HCT116 (cell line): ENCODE measurements at regions not wholly inside any gene's neighbourhood (a gene's known extent, or its start where the extent isn't known, plus 50 kb on each side); places are given as distances from the start of the nearest gene placed in this dataset.

ENCODE experiments used
- ATAC-seq: fragments of 200-7000 bp; cut with Tn5 transposase; 2 replicates; pipeline ENCODE4 v1.9.1; 2020; ENCODE audit warnings: mild to moderate bottlenecking, moderate library complexity
- BruUV-seq: library from RNA; stranded (reverse); fragments of 400-500 nt; replicated peaks from 2 replicates; lab custom pipeline; 2021; lab: Mats Ljungman, UMichigan
- CTCF ChIA-PET: fragments of 300-600 bp; sonication (Branson Sonifier 250); formaldehyde crosslinking; loops from one replicate; lab custom pipeline; 2021; ENCODE audit warnings: antibody characterized with exemption; lab: Charles Lee
- POLR2A ChIA-PET: fragments of 300-600, 350-600 bp; sonication (Branson Sonifier 250); formaldehyde crosslinking; loops from one replicate; lab custom pipeline; 2021; ENCODE audit warnings: antibody characterized with exemption; lab: Charles Lee
- RAD21 ChIA-PET, 2 experiments: fragments of 300-600 bp; sonication (Branson Sonifier 250); formaldehyde crosslinking; loops; one replicate each; lab custom pipeline; 2023; ENCODE audit warnings: low total read pairs in 2 of 2; ENCODE audit not compliant: uncharacterized antibody in 2 of 2, unreplicated experiment in 2 of 2, low non-redundant PET in 1 of 2; lab: Charles Lee
- DNase-seq: peaks from one replicate; pipeline ENCODE4 v3.0.0-alpha.2; 2010; ENCODE audit warnings: low read depth, low spot score
- H2AFZ ChIP-seq: fragments of 200-600 bp; shearing (Covaris generic), sonication (generic); 2 replicates; pipeline ENCODE4 v1.6.1; 2017; ENCODE audit warnings: low read depth, mixed run types, mixed read lengths, antibody characterized with exemption, low read length; ENCODE audit not compliant: poor library complexity, severe bottlenecking
- H3K27ac ChIP-seq: 2 replicates; pipeline ENCODE4 v1.5.1; 2012; ENCODE audit warnings: low read depth, low read length
- H3K27me3 ChIP-seq: fragments of 200-600 bp; sonication (generic); 2 replicates; pipeline ENCODE4 v1.6.1; 2016; ENCODE audit warnings: mixed run types, low read length, mixed read lengths; ENCODE audit not compliant: insufficient read depth
- H3K36me3 ChIP-seq, 2 experiments: fragments of 200-500 bp in 1 of 2; fragments of 200-600 bp in 1 of 2; sonication (Bioruptor generic) in 1 of 2; sonication (generic) in 1 of 2; 2 replicates each; pipeline versions ENCODE4 v1.5.1 to v1.6.1; 2014 to 2016; ENCODE audit warnings: low read length in 2 of 2, inconsistent platforms in 1 of 2, mixed read lengths in 1 of 2, mixed run types in 1 of 2; ENCODE audit not compliant: insufficient read depth in 2 of 2, control insufficient read depth in 1 of 2
- H3K4me1 ChIP-seq, 2 experiments: fragments of 200-600 bp in 1 of 2; sonication (generic) in 1 of 2; 2 replicates each; pipeline versions ENCODE4 v1.5.1 to v1.6.1; 2012 to 2017; ENCODE audit warnings: low read length in 2 of 2, inconsistent platforms in 1 of 2, mild to moderate bottlenecking in 1 of 2, mixed read lengths in 1 of 2, mixed run types in 1 of 2, moderate library complexity in 1 of 2; ENCODE audit not compliant: insufficient read depth in 2 of 2, control insufficient read depth in 1 of 2
- H3K4me2 ChIP-seq: fragments of 200-600 bp; sonication (generic); 2 replicates; pipeline ENCODE4 v1.6.1; 2017; ENCODE audit warnings: mixed run types, low read length, mixed read lengths
- H3K4me3 ChIP-seq, 2 experiments: fragments of 200-600 bp in 1 of 2; sonication (generic) in 1 of 2; replicated peaks in 1 of 2; 2 replicates each; pipeline ENCODE4 v1.5.1; 2011 to 2016; ENCODE audit warnings: low read length in 2 of 2, control low read depth in 1 of 2, low read depth in 1 of 2, mild to moderate bottlenecking in 1 of 2, mixed read lengths in 1 of 2, mixed run types in 1 of 2
- H3K79me2 ChIP-seq: fragments of 200-600 bp; sonication (generic); 2 replicates; pipeline ENCODE4 v1.6.1; 2017; ENCODE audit warnings: mild to moderate bottlenecking, mixed run types, low read length, moderate library complexity, mixed read lengths; ENCODE audit not compliant: insufficient read depth
- H3K9ac ChIP-seq: fragments of 200-600 bp; sonication (generic); 2 replicates; pipeline ENCODE4 v1.6.1; 2016; ENCODE audit warnings: low read length, mixed read lengths
- H3K9me2 ChIP-seq: fragments of 200-600 bp; sonication (generic), shearing (Covaris generic); 2 replicates; pipeline ENCODE4 v1.6.1; 2017; ENCODE audit warnings: mixed run types, mild to moderate bottlenecking, moderate library complexity; ENCODE audit not compliant: insufficient read depth
- H3K9me3 ChIP-seq, 2 experiments: fragments of 200-500 bp in 1 of 2; fragments of 200-600 bp in 1 of 2; sonication (Bioruptor generic) in 1 of 2; sonication (generic) in 1 of 2; 2 replicates each; pipeline ENCODE4 v1.6.1; 2014 to 2017; ENCODE audit warnings: low read length in 2 of 2, mixed read lengths in 2 of 2, inconsistent platforms in 1 of 2, low read depth in 1 of 2, mild to moderate bottlenecking in 1 of 2, mixed run types in 1 of 2, moderate library complexity in 1 of 2; ENCODE audit not compliant: control insufficient read depth in 1 of 2, insufficient read depth in 1 of 2
- H4K20me1 ChIP-seq: fragments of 200-600 bp; sonication (generic), shearing (Covaris generic); 2 replicates; pipeline ENCODE4 v1.6.1; 2017; ENCODE audit warnings: mixed run types, mild to moderate bottlenecking, moderate library complexity; ENCODE audit not compliant: insufficient read depth
- ATF3 ChIP-seq: IDR thresholded peaks from 2 replicates; pipeline ENCODE4 v1.6.1; 2012
- CEBPB ChIP-seq: IDR thresholded peaks from 2 replicates; pipeline ENCODE4 v1.6.1; 2012; ENCODE audit warnings: low read depth
- CTCF ChIP-seq, 3 experiments: fragments of 200-600 bp in 1 of 3; sonication (generic) in 1 of 3; IDR thresholded peaks in 2 of 3; conservative IDR thresholded peaks in 1 of 3; 2 replicates each; pipeline ENCODE4 v1.5.1; 2012 to 2017; ENCODE audit warnings: low read depth in 2 of 3, low read length in 2 of 3, antibody characterized with exemption in 1 of 3, borderline replicate concordance in 1 of 3, control low read depth in 1 of 3, mild to moderate bottlenecking in 1 of 3, mixed read lengths in 1 of 3, mixed run types in 1 of 3, moderate library complexity in 1 of 3; ENCODE audit not compliant: insufficient read depth in 1 of 3
- ELF1 ChIP-seq: IDR thresholded peaks from 2 replicates; pipeline ENCODE4 v1.6.1; 2012; ENCODE audit warnings: low read depth, borderline replicate concordance
- EZH2phosphoT487 ChIP-seq: fragments of 200-600 bp; IDR thresholded peaks from 2 replicates; pipeline ENCODE4 v1.6.1; 2018; ENCODE audit warnings: antibody characterized with exemption, borderline replicate concordance
- JUND ChIP-seq: IDR thresholded peaks from 2 replicates; pipeline ENCODE4 v1.6.1; 2012
- POLR2A ChIP-seq: IDR thresholded peaks from 2 replicates; pipeline ENCODE4 v1.7.0; 2011; ENCODE audit warnings: borderline replicate concordance; ENCODE audit not compliant: insufficient read depth, insufficient read length; ENCODE audit errors: extremely low read depth
- POLR2AphosphoS5 ChIP-seq: IDR thresholded peaks from 2 replicates; pipeline ENCODE4 v1.6.1; 2011; ENCODE audit warnings: mild to moderate bottlenecking, low read depth, low read length, moderate library complexity
- RAD21 ChIP-seq: IDR thresholded peaks from 2 replicates; pipeline ENCODE4 v1.6.1; 2012; ENCODE audit warnings: low read depth, mild to moderate bottlenecking
- SIN3A ChIP-seq: IDR thresholded peaks from 2 replicates; pipeline ENCODE4 v1.6.1; 2012; ENCODE audit warnings: low read depth
- SP1 ChIP-seq: IDR thresholded peaks from 2 replicates; pipeline ENCODE4 v1.6.1; 2012; ENCODE audit warnings: low read depth
- SRF ChIP-seq: IDR thresholded peaks from 2 replicates; pipeline ENCODE4 v1.6.1; 2012; ENCODE audit warnings: low read depth
- TCF7L2 ChIP-seq: IDR thresholded peaks from 2 replicates; pipeline ENCODE4 v1.7.0; 2011; ENCODE audit warnings: borderline replicate concordance, inconsistent platforms; ENCODE audit not compliant: insufficient read depth, insufficient read length; ENCODE audit errors: extremely low read depth
- YY1 ChIP-seq: IDR thresholded peaks from 2 replicates; pipeline ENCODE4 v1.6.1; 2011; ENCODE audit warnings: low read length, low read depth, moderate library complexity, mild to moderate bottlenecking; ENCODE audit not compliant: insufficient replicate concordance; ENCODE audit errors: extremely low read depth
- ZBTB33 ChIP-seq: IDR thresholded peaks from 2 replicates; pipeline ENCODE4 v1.6.1; 2011; ENCODE audit warnings: mild to moderate bottlenecking, low read length, moderate library complexity; ENCODE audit not compliant: insufficient replicate concordance; ENCODE audit errors: extremely low read depth
- ZFX ChIP-seq: fragments of 450-650 bp; IDR thresholded peaks from 2 replicates; pipeline ENCODE4 v1.6.1; 2017
- intact Hi-C: fragments of 100-400 bp; cut with micrococcal nuclease; formaldehyde crosslinking; loops from 2 replicates; pipeline ENCODE4 v1.10.0; 2022
- TF ChIP-seq, protein P1 (sequence below): IDR thresholded peaks from 2 replicates; pipeline ENCODE4 v1.6.1; 2012; ENCODE audit warnings: low read depth
- TF ChIP-seq, protein P2 (sequence below): IDR thresholded peaks from 2 replicates; pipeline ENCODE4 v1.6.1; 2012

DNA sequence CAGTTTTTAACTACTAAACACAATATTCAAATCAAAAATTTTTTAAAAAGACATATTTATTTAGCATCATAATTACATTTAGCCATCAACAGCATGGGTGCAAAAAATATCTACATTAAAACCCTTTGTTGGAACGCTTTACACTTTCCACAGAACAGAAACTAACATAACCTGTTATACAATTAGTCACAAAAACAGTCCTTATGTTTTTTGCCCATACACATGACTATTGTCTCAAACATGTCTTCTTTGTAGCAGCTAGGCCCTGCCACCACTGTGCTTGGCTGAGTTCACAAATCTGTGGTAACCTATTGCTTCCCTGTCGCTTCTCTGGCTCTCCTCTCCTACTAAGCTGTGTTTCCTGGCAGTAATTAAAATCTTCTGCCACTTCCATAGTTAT, 1350.0 kb upstream of the ADGRL2 start:
- Histone ChIP-seq H3K27ac (no peak overlapping the region), H4K20me1 (no peaks in the 10 kb centered on the region), H3K9me2 (no peaks in the 10 kb centered on the region), H3K4me1 (no peaks in the 10 kb centered on the region)
- RAD21 ChIA-PET, result no interaction called here
- ATAC-seq (no peak), DNase-seq (no peak)
- POLR2A ChIA-PET, result no interaction called here
- BruUV-seq, result no TSS peak
- intact Hi-C loops, result no loop called here
- TF ChIP-seq EZH2phosphoT487 (no peak), SIN3A (no peak), CEBPB (no peak), ATF3 (no peak), POLR2A (no peak), YY1 (no peak), ELF1 (no peak), ZFX (no peak), ZBTB33 (no peak), JUND (no peak), POLR2AphosphoS5 (no peak), CTCF (IDR thresholded peaks at IDR 0.05 in 2 of 3, conservative IDR thresholded peaks at IDR 0.05 in 1 of 3; ENCODE audit: borderline replicate concordance in 1 of 3, insufficient read depth in 1 of 3, low read depth in 2 of 3, low read length in 2 of 3) (no peak), SRF (no peak), SP1 (no peak), TCF7L2 (no peak), RAD21 (no peak)
- TF ChIP-seq, protein P1, sequence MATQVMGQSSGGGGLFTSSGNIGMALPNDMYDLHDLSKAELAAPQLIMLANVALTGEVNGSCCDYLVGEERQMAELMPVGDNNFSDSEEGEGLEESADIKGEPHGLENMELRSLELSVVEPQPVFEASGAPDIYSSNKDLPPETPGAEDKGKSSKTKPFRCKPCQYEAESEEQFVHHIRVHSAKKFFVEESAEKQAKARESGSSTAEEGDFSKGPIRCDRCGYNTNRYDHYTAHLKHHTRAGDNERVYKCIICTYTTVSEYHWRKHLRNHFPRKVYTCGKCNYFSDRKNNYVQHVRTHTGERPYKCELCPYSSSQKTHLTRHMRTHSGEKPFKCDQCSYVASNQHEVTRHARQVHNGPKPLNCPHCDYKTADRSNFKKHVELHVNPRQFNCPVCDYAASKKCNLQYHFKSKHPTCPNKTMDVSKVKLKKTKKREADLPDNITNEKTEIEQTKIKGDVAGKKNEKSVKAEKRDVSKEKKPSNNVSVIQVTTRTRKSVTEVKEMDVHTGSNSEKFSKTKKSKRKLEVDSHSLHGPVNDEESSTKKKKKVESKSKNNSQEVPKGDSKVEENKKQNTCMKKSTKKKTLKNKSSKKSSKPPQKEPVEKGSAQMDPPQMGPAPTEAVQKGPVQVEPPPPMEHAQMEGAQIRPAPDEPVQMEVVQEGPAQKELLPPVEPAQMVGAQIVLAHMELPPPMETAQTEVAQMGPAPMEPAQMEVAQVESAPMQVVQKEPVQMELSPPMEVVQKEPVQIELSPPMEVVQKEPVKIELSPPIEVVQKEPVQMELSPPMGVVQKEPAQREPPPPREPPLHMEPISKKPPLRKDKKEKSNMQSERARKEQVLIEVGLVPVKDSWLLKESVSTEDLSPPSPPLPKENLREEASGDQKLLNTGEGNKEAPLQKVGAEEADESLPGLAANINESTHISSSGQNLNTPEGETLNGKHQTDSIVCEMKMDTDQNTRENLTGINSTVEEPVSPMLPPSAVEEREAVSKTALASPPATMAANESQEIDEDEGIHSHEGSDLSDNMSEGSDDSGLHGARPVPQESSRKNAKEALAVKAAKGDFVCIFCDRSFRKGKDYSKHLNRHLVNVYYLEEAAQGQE, result no peak
- TF ChIP-seq, protein P2, sequence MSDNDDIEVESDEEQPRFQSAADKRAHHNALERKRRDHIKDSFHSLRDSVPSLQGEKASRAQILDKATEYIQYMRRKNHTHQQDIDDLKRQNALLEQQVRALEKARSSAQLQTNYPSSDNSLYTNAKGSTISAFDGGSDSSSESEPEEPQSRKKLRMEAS, result no peak
- TF ChIP-seq, all 23 proteins: peak for 0
- no peak overlapping the region for H3K4me2 ChIP-seq
- CTCF ChIA-PET, result no interaction called here
- H2AFZ ChIP-seq, result no peak overlapping the region
- H3K9ac ChIP-seq, result no peak overlapping the region
- no peaks in the 10 kb centered on the region for H3K79me2 ChIP-seq
- no peaks in the 10 kb centered on the region for H3K27me3 ChIP-seq
- no peaks in the 10 kb centered on the region for H3K36me3 ChIP-seq
- no peak overlapping the region for H3K4me3 ChIP-seq
- no peaks in the 10 kb centered on the region for H3K9me3 ChIP-seq
